Stimulated activated CD4-positive, alpha-beta T cell treated with anti-CD3 and anti-CD28 coated beads, Interleukin-4, amount 100 ng/mL, for 4 hours (primary cell): ENCODE measurements at regions not wholly inside any gene's neighbourhood (a gene's known extent, or its start where the extent isn't known, plus 50 kb on each side); places are given as distances from the start of the nearest gene placed in this dataset.
"Not testable (repeated sequence)": the region's sequence is repeated elsewhere in the genome, so short reads cannot be mapped to it uniquely, and the experiment has no call there.

Experiments used
- DNase-seq, 2 experiments: peaks; one replicate each; pipeline ENCODE4 v3.0.0-alpha.2; 2020

DNA sequence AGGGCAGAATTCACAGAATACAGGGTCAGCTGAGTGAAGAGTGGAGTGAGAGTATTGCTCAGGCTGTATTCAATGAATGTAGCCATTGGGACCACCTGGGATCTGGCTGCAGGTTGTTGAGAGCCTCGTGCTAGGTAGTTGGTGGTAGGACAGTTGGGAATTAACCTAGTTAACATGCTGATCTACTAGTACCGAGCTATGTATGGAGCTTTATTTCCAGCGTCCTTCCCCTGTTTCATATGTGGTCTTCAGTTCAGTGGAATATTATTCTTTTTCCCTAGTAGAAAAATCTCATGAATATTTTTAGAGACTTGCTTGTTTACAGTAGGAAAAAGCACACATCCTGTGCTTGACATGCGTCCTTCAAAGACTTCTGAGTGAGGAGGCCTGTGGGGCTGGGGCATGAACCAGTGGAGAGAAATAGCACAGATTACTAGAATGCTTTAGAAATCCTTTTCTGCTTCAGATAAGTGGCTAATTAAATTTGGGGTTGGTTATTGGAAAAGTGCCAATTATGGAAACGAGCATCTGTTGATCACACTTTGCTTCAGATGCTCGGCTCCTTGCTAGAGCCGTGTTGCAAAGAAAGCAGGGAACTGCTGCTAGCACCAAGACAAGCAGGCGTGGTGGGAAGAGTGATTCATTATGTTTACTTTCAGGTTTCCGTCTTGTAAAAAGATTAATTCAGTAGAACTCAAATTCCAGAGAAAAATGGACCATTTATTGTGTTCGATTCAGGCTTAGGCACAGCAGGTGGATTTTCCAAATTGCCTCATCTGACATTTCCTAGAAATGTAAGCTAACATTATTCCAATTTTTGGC is 53.6 kb downstream of the ARF6 start:
- peak; percentile 8 to 37 for DNase-seq

DNA sequence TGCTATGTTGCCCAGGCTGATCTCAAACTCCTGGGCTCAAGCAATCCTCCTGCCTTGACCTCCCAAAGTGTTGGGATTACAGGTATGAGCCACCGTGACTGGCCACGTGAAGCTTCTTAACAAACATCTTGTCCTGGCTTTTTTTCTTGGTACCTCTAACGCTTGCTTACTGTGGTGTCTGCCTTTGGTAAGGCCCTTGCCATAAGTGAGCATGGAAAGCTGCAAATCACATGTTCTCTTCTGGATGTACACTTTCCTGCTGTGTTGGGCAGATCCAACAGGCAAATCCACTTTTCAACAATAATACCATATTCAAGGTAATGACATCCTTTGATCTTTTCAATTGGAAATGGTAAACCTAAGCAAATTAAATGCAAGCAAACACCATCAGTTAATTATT is 54.6 kb downstream of the ARF6 start:
- DNase-seq = no peak

DNA sequence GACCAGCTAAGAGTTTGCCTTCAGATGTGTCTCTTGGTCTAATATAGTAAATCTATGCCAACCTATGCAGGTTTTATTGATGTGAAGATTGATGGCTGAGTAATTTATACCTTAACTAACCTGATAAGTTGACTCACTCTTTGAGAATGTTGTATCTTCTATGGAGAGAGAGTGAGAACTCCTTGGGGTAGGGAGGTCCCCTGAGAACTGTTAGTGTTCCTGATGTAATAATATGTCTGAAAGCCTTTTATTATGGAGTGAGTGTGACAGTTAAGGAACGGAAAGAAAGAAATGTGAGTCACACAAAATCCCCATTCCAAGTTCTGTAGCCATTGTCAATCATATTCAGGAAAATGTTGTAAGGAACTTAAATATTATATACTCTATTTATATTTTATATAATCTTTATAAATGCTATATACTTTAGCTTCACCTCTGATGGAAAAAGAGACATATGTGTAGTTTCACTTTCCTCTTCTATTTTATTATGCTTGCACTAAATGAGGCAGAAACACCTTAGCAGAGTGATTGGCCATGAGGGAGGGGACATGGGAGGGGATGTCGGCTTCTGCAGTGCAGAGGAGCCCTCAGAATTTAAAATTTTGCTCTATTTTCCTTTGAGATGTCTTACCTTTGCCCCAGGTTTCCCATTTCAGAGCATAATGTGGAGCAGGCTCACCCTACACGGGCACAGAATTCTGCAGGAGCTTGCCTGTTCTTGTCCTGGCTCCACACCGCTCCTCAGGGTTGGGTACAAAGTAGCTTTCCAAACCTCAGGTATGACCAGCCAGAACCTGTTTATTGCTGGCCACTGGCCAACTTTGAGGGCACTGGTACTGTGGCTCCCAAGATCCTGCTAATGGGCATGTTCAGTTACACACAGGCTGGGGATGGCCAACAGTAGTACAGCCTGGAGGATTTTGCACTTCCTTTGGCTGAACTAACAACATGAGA is 57.7 kb downstream of the ARF6 start:
- no peak for DNase-seq

DNA sequence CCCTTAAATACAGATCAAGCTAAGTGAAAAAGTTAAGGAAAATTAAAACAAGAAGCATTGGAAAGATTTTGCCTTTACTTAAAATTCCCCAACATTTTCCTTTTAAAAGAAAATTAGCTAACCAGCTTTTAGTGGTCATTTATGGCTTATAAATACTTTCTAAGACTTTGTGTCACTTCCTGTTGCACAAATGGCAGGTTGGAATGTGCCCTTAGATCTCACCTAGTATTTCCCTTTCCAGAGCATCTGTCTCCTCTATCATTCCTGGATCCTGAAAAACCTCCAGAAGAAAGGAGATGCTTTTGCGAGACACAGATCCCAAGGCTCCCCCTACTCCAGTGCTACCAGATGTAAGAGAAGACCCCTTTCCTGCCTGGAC is 58.3 kb downstream of the ARF6 start:
- DNase-seq = no peak

DNA sequence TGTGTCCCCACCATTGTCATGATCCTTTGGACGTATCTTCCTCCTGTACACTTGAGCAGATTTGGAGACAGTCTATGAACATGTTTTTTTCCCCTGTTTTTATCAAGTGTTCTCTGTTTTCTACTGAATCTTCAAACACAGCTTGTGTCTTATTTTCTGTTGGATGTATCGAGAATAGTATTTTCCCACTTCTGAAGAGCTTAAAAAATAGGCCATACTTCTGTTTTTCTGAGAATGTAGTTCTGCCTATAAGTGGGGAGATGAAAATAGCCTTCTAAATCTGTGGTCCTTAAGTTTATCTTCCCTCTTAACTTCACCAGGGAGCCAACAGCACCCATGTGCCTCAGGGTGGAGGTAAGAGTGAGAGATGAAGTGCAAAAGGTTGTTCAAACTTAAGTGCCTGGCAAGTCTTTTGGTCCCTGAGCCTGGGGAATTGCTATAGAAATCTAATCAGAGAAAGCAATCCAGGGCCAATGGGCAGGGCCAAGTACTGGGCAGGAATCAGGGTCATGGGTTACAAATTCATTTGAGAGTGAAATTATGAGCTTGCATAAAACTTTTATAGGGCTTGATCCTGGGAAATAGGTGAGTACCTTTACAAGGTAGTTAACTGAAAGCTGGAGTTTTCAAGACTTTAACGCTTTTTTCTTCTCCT is 58.9 kb downstream of the ARF6 start:
- no peak for DNase-seq

DNA sequence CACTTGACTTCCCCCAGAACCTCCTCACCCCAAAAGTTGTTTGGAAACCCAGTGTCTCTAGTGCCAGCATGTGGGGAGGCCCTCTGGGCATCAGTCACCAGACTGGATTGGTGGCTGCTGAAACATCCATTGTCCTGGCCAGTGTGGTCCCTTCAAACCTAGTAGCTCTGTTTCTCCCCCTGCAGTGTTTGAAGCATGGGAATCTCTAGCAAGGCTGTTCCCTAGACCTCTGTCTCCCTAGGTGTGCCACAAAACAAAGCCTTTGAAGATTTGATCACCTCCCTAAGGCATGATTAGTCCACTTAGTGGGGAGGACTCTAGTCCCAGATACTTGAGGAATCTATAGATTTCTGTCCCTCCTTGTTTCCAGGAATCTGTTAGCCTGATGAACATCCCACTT is 60.3 kb downstream of the ARF6 start:
- no peak for DNase-seq

DNA sequence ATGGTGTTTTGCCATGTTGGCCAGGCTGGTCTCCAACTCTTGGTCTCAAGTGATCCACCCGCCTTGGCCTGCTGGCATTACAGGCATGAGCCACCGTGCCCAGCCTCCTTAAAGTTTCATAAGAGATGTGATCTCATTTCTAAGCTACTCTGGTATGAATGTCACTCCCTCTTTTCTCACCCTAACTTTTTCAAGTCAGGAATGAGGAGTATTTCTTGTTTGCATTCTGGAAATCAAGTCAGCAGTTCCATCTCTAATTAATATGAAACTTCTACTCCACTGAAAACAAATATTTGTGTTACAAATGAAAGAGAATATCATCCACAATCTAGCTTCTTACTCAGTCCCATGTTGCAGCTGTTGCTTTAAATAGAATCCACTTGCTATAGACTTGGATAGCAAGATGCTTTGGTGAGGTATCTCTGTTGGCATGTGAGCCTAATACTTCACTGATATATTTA is 61.3 kb downstream of the ARF6 start:
- DNase-seq = no peak

DNA sequence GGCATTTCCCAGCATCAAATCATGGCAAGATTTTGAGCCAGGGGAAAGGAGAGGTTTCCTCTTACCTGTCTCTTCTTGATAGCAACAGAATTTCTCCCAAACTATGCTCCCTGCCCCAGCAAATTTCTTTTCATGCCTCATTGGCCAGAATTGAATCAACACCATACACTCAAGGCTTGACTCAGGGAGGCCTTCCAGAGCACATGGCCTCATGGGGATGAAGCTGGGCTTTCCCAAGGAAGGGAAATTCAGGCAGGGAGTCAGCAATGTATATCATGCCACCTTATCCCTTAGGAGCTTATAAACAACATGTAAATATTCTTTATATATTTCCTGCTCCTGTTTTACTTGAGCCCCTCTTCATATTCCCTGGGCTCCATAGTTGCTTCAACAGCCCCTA is 62.1 kb downstream of the ARF6 start:
- no peak for DNase-seq

DNA sequence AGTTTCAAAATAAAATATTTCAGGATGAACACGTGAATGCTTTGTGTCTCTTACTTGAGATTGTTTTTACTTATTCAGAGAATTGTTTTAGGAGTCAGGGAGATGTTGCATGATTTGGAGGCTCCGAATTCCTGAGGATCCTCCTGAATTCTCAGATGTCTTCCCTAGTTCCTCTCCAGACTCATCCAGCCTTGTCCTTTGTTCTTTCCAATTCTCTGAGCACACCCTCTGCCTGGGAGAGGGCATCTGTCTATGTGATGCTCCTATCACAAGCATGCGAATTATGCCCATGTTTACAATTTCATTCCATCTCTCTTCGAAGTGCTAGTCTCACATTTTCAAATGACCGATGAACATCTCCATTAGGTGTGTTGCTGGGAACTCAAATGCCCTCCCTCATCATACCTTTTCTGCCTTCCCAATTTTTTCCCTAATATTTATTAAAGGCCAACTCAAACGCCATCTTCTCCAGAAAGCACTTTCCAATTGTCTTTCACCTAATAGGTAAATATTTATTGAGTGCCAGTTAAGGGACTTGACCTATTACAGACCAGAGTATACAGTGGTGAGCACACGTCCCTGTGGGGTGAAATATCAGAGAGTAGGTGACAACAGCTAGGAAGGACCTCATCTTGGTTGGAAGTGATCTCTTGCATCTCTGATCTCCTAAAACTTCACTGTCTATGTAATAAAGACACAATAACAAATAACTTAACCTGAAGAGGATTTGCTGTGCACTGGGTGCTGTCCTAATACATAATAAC is 64.4 kb downstream of the ARF6 start:
- DNase-seq = no peak

DNA sequence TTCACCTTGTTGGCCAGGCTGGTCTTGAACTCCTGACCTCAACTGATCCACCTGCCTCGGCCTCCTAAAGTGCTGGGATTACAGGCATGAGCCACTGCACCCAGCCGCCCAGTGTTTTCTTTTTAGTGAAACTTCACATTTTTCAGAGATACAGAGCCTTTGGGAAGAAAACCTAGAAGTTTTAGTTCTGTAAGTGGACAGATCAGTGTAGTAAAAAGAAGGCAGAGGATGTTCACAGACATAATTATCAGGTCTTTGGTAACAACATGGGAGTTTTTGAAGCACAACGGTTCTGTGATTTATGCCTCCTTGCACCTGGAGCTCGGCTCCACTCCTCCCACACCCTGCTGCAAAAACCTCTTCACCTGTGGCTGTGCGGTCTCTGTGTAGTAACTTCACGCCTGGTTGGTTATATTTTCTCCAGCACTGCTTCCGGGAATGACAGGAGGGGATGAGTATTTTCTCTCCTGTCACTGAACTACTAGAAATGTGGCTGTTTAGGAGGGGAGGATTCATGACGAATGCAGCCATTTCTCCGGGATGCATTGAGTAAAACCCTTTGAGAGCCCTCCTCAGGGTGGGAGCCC is 67.0 kb downstream of the ARF6 start:
- peak in 1 of 2 experiments; percentile 33 for DNase-seq

DNA sequence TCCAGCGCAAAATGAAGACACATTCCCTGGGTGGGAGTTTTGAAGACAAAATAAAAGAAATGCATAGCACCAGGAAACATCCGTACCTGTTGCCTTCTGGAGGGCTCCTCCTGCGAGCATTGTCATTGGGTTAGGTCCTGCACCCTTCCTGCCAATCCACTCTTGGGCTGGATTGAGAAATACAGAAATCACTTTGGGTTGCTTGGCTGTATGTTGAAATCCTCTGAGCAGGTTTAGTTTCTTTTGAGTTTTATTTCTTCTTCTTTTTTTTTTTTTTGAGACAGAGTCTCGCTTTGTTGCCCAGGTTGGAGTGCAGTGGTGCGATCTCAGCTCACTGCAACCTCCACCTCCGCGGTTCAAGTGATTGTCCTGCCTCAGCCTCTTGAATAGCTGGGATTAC is 67.6 kb downstream of the ARF6 start:
- no peak for DNase-seq

DNA sequence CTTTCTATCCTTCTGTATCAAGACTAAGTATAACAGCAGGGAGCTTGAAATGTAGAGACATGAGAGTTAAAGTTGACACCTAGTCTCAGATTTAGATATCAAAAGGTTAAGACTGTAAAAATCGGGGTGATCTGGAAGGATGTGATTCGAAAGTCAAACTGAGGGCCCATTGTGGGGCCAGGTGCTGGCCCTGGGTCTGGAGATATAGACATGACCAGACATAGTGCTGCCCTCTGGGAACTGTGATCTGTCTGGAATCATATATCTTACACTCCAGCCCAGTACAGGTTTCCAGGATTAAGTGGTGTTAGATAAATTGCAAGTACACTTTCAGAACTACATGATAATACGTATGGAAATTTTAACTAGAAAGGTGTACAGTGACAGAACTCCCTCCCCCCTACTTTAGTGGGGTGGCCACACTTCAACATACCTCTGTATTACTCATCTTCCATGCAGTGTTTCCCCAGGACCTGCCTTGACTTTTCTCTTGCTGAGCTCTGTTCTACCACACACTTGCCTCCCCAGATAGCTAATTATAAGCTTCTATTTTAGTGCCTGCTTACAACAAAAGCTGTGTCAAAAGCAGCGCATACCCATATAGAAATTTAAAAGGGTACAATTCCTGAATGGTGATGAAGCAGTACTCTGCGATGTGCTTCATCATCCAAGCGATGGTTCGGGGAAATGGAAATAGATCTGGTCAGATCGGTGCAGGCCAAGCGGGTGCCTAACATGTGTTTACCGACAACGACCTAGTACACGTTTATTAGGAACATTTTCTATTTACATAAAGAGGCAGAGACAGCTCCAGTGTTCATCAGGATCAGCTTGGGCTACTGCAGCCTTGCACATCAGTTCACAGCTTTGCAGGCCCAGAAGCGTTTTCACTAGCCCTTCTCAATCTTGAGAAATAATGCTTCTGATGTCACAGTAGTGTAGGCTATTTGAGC is 68.7 kb downstream of the ARF6 start:
- DNase-seq = no peak

DNA sequence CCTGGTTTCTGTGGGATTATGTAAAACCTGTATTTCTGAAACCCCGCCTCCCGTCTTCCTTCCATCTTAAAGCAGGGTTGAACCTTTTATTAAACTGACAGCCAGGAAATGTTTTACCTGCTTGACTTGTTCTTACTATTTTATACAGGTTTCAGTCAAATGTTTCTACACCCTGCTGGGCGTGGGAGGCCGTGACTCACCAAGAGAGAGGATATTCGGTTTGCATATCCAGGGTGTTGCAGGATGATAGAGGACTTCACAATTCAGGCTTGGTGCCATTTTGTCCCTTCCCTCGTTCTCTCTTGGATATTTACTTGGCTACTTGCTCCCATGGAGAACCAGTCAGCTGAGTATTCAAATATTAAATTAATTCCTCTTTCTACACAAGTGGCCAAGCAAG is 69.7 kb downstream of the ARF6 start:
- peak; percentile 61 for DNase-seq

DNA sequence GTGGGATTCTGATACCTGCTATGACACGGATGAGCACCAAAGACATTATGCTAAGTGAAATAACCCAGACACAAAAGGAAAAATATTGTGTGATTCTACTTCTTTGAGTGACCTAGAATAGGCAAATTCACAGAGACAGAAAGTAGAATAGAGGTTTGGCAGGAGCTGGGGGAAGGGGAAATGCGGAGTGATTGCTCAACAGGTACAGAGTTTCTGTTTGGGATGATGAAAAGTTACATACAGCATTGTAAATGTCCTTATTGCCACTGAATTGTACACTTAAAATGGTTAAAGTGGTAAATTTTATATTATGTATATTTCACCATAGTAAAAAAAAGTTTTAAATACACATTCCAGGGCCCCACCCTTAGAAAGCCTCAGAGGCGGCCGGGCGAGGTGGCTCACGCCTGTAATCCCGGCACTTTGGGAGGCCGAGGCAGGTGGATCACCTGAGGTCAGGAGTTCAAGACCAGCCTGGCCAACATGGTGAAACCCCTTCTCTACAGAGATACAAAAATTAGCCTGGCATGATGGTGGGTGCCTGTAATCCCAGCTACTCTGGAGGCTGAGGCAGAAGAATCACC is 72.3 kb downstream of the ARF6 start:
- not testable (repeated sequence) for DNase-seq

DNA sequence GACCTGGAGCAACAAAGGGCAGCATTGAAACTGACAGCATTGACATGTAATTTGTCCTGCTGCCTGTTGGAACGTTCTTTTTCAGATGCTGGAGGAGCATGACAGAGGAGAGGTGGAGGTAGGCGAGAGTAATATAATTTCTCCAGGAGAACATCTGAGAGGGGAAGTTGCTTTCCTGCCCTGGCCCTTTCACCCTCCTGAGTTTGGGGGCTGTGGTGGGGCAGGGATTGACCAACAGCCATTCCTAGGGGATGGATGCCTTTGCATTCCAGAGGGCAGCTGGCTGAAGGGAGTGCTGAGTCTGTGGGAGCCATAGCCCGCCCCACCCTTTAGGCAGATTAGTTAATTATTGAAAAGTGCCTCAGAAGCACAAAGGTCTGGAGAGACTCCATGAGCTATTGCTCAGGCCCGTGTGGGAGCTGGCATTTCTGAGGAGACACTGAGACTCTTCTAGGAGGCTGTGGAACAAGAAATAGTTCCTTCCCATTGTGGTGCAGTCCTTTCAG is 73.5 kb downstream of the ARF6 start:
- DNase-seq = no peak

DNA sequence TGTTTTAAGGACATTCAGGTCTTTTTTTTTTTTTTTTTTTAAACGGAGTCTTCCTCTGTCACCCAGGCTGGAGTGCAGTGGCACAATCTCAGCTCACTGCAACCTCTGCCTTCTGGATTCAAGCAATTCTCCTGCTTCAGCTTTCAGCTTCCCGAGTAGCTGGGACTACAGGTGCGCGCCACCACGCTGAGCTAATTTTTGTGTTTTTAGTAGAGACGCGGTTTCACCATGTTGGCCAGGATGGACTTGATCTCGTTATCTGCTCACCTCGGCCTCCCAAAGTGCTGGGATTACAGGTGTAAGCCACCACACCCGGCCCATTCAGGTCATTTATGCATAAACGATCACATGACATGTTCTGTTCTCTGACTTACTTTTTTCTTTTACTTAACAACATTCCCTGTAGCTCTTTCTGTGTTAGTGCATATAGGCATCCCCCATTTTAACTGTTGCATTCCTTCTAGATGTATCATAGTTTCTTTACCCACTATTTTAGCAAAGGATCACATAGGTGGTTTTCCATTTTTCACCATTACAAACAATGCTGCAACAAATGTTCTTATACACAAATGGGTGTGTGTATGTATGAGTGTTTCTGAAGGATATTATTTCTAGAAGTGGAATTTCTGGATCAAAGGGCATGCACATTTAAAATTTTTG is 74.2 kb downstream of the ARF6 start:
- no peak for DNase-seq

DNA sequence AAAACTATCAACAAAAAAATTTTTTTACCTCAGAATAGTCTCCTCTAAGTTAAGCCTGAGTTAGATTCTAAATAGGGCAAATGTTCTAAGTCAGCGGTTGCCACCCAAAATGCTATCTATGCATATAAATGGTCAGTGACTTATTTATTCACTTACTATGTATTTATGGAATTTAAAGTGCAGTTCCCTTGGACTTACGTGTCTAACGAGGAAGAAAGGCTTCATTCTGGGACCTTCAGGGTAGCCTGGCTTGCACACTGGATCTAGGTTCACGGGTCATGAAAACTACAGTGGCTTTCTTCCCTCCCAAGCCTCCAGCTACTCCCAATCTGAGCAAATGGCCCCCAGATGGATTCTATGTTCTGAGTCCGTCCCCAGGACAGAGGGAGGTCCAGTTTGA is 77.1 kb downstream of the ARF6 start:
- no peak for DNase-seq

DNA sequence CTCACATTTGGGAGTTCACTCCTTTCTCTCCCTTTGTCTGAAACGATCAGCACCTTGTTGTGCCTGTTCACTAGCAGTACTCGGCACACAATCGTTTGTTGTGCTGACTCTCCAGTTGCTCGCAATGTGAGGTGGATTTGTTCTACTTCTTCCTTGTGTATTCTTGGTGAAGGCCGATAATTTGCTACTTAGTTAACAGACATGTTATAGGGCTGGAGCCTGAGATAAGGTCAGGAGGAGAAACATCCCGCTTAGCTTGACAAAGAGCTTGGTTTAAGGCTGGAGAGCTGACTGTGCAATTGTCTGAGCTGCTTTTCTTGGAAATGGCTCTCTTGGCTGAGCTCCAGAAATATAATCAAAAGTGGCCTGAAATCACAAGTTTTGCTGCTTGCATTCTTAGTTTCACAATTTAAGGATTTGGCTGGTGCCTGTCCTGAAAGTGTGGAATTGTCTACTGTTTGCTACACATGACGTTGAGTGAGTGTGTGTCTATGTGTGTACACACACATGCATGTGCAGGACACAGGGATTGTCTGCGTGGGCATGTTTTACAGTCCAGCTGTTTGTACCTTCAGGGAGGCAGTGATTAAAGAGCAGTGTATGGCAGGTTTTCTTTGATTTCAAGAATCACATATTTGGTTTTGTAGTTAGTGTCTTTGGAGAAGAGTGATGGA is 77.7 kb downstream of the ARF6 start:
- no peak for DNase-seq
